Loucy (cell line): ENCODE measurements at regions not wholly inside any gene's neighbourhood (a gene's known extent, or its start where the extent isn't known, plus 50 kb on each side); places are given as distances from the start of the nearest gene placed in this dataset.

Experiments used
- EZH2phosphoT487 ChIP-seq: fragments of 200-600 bp; IDR thresholded peaks from 2 replicates; pipeline ENCODE4 v1.6.1; 2018; ENCODE audit warnings: antibody characterized with exemption, mild to moderate bottlenecking, moderate library complexity, borderline replicate concordance
- TF ChIP-seq, protein P1 (sequence below): fragments of 200-600 bp; sonication (generic); conservative IDR thresholded peaks from 2 replicates; pipeline ENCODE4 v1.5.1; 2014; ENCODE audit warnings: mild to moderate bottlenecking, antibody characterized with exemption, low read length

DNA sequence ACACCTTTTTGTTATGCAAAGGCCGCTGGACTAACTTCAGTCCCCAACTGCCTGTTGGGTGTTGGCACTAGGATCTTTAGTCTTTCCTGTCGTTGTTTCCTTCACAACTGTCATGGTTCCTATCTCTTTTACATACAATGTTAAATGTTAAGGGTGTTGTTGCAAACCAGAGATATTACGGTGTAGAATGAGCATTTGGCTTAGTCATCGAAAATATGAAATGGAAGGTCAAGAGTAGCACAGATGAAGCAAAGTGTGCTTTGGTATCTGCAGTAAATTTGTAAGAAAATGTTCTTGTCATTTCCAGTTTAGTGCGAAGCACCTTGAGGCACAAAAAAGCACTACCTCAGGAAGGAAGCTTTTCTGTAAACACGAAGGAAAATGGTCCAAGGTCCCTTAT lies 751.3 kb upstream of the LRFN5 start:
- TF ChIP-seq, protein P1, sequence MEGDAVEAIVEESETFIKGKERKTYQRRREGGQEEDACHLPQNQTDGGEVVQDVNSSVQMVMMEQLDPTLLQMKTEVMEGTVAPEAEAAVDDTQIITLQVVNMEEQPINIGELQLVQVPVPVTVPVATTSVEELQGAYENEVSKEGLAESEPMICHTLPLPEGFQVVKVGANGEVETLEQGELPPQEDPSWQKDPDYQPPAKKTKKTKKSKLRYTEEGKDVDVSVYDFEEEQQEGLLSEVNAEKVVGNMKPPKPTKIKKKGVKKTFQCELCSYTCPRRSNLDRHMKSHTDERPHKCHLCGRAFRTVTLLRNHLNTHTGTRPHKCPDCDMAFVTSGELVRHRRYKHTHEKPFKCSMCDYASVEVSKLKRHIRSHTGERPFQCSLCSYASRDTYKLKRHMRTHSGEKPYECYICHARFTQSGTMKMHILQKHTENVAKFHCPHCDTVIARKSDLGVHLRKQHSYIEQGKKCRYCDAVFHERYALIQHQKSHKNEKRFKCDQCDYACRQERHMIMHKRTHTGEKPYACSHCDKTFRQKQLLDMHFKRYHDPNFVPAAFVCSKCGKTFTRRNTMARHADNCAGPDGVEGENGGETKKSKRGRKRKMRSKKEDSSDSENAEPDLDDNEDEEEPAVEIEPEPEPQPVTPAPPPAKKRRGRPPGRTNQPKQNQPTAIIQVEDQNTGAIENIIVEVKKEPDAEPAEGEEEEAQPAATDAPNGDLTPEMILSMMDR, result no peak
- TF ChIP-seq EZH2phosphoT487, result no peak
